SK-N-SH (cell line): ENCODE measurements at regions not wholly inside any gene's neighbourhood (a gene's known extent, or its start where the extent isn't known, plus 50 kb on each side); places are given as distances from the start of the nearest gene placed in this dataset.

ENCODE experiments used
- CTCF ChIA-PET: fragments of 300-600, 350-600 bp; formaldehyde crosslinking; extraction: SDS; loops from one replicate; lab custom pipeline; 2021; lab: Yijun Ruan, JAX
- POLR2A ChIA-PET: fragments of 350-600 bp; sonication (Branson Sonifier 250); formaldehyde crosslinking; extraction: SDS; loops from one replicate; lab custom pipeline; 2020; ENCODE audit warnings: antibody characterized with exemption, inconsistent platforms; lab: Yijun Ruan, JAX
- DNase-seq: peaks from one replicate; pipeline ENCODE4 v3.0.0; 2012
- H2AFZ ChIP-seq: fragments of 200-600 bp; sonication (generic); 2 replicates; pipeline ENCODE4 v1.8.1; 2016; ENCODE audit warnings: antibody characterized with exemption, mild to moderate bottlenecking, low read depth
- H3F3A ChIP-seq: fragments of 200-600 bp; sonication (generic); replicated peaks from 2 replicates; pipeline ENCODE3; 2016; ENCODE audit warnings: antibody characterized with exemption, mild to moderate bottlenecking; ENCODE audit not compliant: insufficient read depth
- H3K27ac ChIP-seq, 2 experiments: fragments of 200-500 bp in 1 of 2; fragments of 200-600 bp in 1 of 2; sonication (Bioruptor generic) in 1 of 2; sonication (generic), shearing (Covaris generic) in 1 of 2; 2 replicates each; pipeline versions ENCODE4 v1.5.1 to v1.6.1; 2014 to 2016; ENCODE audit warnings: low read depth in 2 of 2, inconsistent platforms in 1 of 2, low read length in 1 of 2, mild to moderate bottlenecking in 1 of 2, mixed read lengths in 1 of 2
- H3K27me3 ChIP-seq: fragments of 200-600 bp; sonication (generic), shearing (Covaris generic); 2 replicates; pipeline ENCODE4 v1.6.1; 2016; ENCODE audit warnings: mixed run types; ENCODE audit not compliant: insufficient read depth
- H3K36me3 ChIP-seq, 2 experiments: fragments of 200-500 bp in 1 of 2; fragments of 200-600 bp in 1 of 2; sonication (Bioruptor generic) in 1 of 2; sonication (generic) in 1 of 2; replicated peaks in 1 of 2; 2 replicates each; pipeline versions ENCODE3 to v1.5.1; 2014 to 2016; ENCODE audit warnings: low read length in 1 of 2, mild to moderate bottlenecking in 1 of 2; ENCODE audit not compliant: insufficient read depth in 2 of 2, control insufficient read depth in 1 of 2
- H3K4me1 ChIP-seq, 2 experiments: fragments of 200-500 bp in 1 of 2; fragments of 200-600 bp in 1 of 2; sonication (Bioruptor generic) in 1 of 2; sonication (generic), shearing (Covaris generic) in 1 of 2; 2 replicates each; pipeline versions ENCODE4 v1.5.1 to v1.6.1; 2014 to 2016; ENCODE audit warnings: low read depth in 1 of 2, low read length in 1 of 2, mixed run types in 1 of 2; ENCODE audit not compliant: insufficient read depth in 2 of 2, control insufficient read depth in 1 of 2
- H3K4me2 ChIP-seq: fragments of 200-600 bp; sonication (generic), shearing (Covaris generic); 2 replicates; pipeline ENCODE4 v1.6.1; 2017; ENCODE audit warnings: mixed run types
- H3K4me3 ChIP-seq, 2 experiments: fragments of 200-500 bp in 1 of 2; fragments of 200-600 bp in 1 of 2; sonication (Bioruptor generic) in 1 of 2; sonication (generic), shearing (Covaris generic) in 1 of 2; 2 replicates each; pipeline versions ENCODE4 v1.5.1 to v1.8.1; 2014 to 2016; ENCODE audit warnings: low read depth in 2 of 2, inconsistent platforms in 1 of 2, low read length in 1 of 2, mild to moderate bottlenecking in 1 of 2, mixed read lengths in 1 of 2, moderate library complexity in 1 of 2
- H3K79me2 ChIP-seq: fragments of 200-600 bp; sonication (generic); 2 replicates; pipeline ENCODE4 v1.8.1; 2017; ENCODE audit warnings: mild to moderate bottlenecking; ENCODE audit not compliant: insufficient read depth
- H3K9ac ChIP-seq: fragments of 200-600 bp; sonication (generic); 2 replicates; pipeline ENCODE4 v1.6.1; 2017; ENCODE audit warnings: mixed run types
- H3K9me2 ChIP-seq: fragments of 200-600 bp; sonication (generic); 2 replicates; pipeline ENCODE4 v1.6.1; 2017; ENCODE audit warnings: mixed run types
- H3K9me3 ChIP-seq: fragments of 200-600 bp; sonication (generic); 2 replicates; pipeline ENCODE4 v1.6.1; 2017; ENCODE audit warnings: mixed run types, mild to moderate bottlenecking, moderate library complexity
- H4K20me1 ChIP-seq: fragments of 200-600 bp; sonication (generic); 2 replicates; pipeline ENCODE4 v1.6.1; 2017; ENCODE audit warnings: mild to moderate bottlenecking, mixed run types; ENCODE audit not compliant: insufficient read depth
- FOSL2 ChIP-seq: IDR thresholded peaks from 2 replicates; pipeline ENCODE4 v1.4.0; 2012; ENCODE audit warnings: low read depth, mild to moderate bottlenecking, moderate library complexity, borderline replicate concordance
- GABPA ChIP-seq: IDR thresholded peaks from 2 replicates; pipeline ENCODE4 v1.4.0; 2012; ENCODE audit warnings: low read depth, mild to moderate bottlenecking
- GATA2 ChIP-seq: sonication (generic); formaldehyde crosslinking; IDR thresholded peaks from 2 replicates; pipeline ENCODE4 v1.5.0; 2020; ENCODE audit warnings: mild to moderate bottlenecking, missing genetic modification reagents
- JUND ChIP-seq: IDR thresholded peaks from 2 replicates; pipeline ENCODE4 v1.4.0; 2012
- REST ChIP-seq: IDR thresholded peaks from 2 replicates; pipeline ENCODE4 v1.6.1; 2012; ENCODE audit warnings: mild to moderate bottlenecking, low read depth, low read length, moderate library complexity
- SMC3 ChIP-seq: IDR thresholded peaks from 2 replicates; pipeline ENCODE4 v1.6.1; 2012; ENCODE audit warnings: low read depth, low read length, improper control_type of control experiment
- USF1 ChIP-seq: IDR thresholded peaks from 2 replicates; pipeline ENCODE4 v1.4.0; 2012; ENCODE audit warnings: low read depth, borderline replicate concordance
- WGBS: methylation state at CpG from one replicate; pipeline ENCODE4 v1.1.6; 2017; ENCODE audit warnings: low lambda C conversion rate; 5-methylcytosine and 5-hydroxymethylcytosine counted together
- TF ChIP-seq, protein P1 (sequence below): fragments of 150-350 bp; IDR thresholded peaks from 2 replicates; pipeline ENCODE4 v1.6.1; 2017; ENCODE audit warnings: antibody characterized with exemption, low read length, low read depth, borderline replicate concordance
- TF ChIP-seq, protein P2 (sequence below): fragments of 150-350 bp; IDR thresholded peaks from 2 replicates; pipeline ENCODE4 v1.6.1; 2016; ENCODE audit warnings: mild to moderate bottlenecking, low read depth, low read length

DNA sequence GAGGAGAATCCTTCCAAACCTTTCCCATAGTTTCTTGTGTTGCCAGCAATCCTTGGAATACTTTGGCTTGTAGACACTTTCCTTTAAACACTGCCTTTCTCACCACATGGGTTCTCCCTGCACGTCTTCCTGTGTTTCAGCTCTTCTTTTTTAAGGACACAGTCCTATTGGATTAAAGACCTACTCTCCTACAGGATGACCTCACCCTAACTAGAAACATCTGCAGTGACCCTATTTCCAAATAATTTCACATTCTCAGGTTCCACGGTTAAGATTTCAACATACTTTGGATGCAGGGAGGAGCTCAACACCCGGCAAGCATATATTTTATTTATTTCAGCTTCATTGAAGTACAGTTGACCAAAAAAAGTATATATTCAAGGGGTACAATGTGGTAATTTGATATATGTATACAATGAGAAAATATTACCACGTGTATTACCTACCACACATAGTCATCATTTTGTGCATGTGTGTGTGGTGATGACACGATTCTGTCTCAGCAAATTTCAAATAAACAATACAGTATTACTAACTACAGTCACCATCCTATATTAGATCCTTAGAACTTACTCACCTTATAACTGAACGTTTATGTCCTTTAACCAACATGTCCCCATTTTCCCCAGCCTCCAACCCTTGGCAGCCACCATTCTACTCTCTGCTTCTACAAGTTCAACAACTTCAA, 745.0 kb downstream of the CBLN2 start:
- 53% methylated on average over 6 of the region's 6 CpGs for WGBS
- H3K27me3 ChIP-seq = no peaks in the 10 kb centered on the region
- no peak overlapping the region for H3K4me2 ChIP-seq
- TF ChIP-seq GABPA (no peak), GATA2 (CRISPR knock-in tag) (no peak), SMC3 (no peak)
- TF ChIP-seq, protein P1, sequence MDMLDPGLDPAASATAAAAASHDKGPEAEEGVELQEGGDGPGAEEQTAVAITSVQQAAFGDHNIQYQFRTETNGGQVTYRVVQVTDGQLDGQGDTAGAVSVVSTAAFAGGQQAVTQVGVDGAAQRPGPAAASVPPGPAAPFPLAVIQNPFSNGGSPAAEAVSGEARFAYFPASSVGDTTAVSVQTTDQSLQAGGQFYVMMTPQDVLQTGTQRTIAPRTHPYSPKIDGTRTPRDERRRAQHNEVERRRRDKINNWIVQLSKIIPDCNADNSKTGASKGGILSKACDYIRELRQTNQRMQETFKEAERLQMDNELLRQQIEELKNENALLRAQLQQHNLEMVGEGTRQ = no peak
- H3K4me1 ChIP-seq = no peaks in the 10 kb centered on the region
- no peaks in the 10 kb centered on the region for H3K36me3 ChIP-seq
- H3K27ac ChIP-seq = no peak overlapping the region
- no peak overlapping the region for H3K9ac ChIP-seq
- no peak for DNase-seq
- POLR2A ChIA-PET = no interaction called here
- CTCF ChIA-PET = no interaction called here
- H3K4me3 ChIP-seq = no peak overlapping the region
- H3K9me3 ChIP-seq = no peaks in the 10 kb centered on the region
- no peaks in the 10 kb centered on the region for H4K20me1 ChIP-seq
- H3K9me2 ChIP-seq = no peaks in the 10 kb centered on the region
- no peaks in the 10 kb centered on the region for H3F3A ChIP-seq
- H2AFZ ChIP-seq = no peak overlapping the region
- no peaks in the 10 kb centered on the region for H3K79me2 ChIP-seq

DNA sequence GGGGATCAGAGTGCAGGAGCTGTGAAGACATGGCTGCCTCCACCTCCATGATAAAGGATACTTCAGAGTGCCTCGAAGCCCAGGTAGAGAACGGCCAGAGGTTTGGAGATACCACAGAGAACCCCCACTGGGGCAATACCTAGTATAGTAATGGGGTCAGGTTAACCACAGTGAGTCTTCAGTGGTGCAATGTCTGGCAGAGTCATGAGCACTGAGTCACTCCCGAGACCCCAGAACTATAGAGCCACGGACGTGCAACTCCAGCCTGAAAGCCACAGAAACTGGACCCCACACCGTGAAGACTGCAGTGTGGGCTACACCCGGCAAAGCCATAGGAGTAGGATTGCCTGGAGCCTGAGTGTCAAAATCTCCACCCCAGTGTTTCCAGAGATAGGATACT, 746.6 kb downstream of the CBLN2 start:
- H3K27me3 ChIP-seq = no peaks in the 10 kb centered on the region
- TF ChIP-seq REST = no peak
- TF ChIP-seq FOSL2 = no peak
- no peak for TF ChIP-seq JUND
- no peak for TF ChIP-seq USF1
- TF ChIP-seq, protein P2, sequence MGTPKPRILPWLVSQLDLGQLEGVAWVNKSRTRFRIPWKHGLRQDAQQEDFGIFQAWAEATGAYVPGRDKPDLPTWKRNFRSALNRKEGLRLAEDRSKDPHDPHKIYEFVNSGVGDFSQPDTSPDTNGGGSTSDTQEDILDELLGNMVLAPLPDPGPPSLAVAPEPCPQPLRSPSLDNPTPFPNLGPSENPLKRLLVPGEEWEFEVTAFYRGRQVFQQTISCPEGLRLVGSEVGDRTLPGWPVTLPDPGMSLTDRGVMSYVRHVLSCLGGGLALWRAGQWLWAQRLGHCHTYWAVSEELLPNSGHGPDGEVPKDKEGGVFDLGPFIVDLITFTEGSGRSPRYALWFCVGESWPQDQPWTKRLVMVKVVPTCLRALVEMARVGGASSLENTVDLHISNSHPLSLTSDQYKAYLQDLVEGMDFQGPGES = no peak
- TF ChIP-seq, all 33 proteins: peak for 0
- Histone ChIP-seq H4K20me1 (no peaks in the 10 kb centered on the region), H3F3A (no peaks in the 10 kb centered on the region), H3K4me1 (no peaks in the 10 kb centered on the region), H3K4me2 (no peak overlapping the region), H3K79me2 (no peaks in the 10 kb centered on the region), H3K9me2 (no peaks in the 10 kb centered on the region), H3K9me3 (no peaks in the 10 kb centered on the region), H3K27ac (no peak overlapping the region), H2AFZ (no peak overlapping the region), H3K9ac (no peak overlapping the region), H3K36me3 (no peaks in the 10 kb centered on the region), H3K4me3 (no peak overlapping the region)
- CTCF ChIA-PET = no interaction called here
- 56% methylated on average over 5 of the region's 7 CpGs for WGBS
- POLR2A ChIA-PET = no interaction called here
- no peak for DNase-seq
